Aorta (tissue), 5 donors: ENCODE measurements at regions not wholly inside any gene's neighbourhood (a gene's known extent, or its start where the extent isn't known, plus 50 kb on each side); places are given as distances from the start of the nearest gene placed in this dataset.

Experiments used
- ATAC-seq: fragments of 200-7000 bp; cut with Tn5 transposase; one replicate; pipeline ENCODE4 v1.9.1; 2022; ENCODE audit warnings: moderate library complexity; ENCODE audit not compliant: low FRiP score
- DNase-seq, 2 donors: peaks; one replicate each; pipeline ENCODE4 v3.0.0-alpha.2; 2020
- H3K27ac ChIP-seq, 2 donors: one replicate each; pipeline ENCODE4 v1.5.1; 2013; ENCODE audit warnings: low read length in 2 of 2, mild to moderate bottlenecking in 2 of 2, moderate library complexity in 2 of 2, control low read depth in 1 of 2, inconsistent platforms in 1 of 2, low read depth in 1 of 2
- H3K27me3 ChIP-seq, 2 donors: one replicate each; pipeline ENCODE4 v1.6.1; 2013; ENCODE audit warnings: control low read depth in 1 of 2, low read length in 1 of 2, mild to moderate bottlenecking in 1 of 2, moderate library complexity in 1 of 2; ENCODE audit not compliant: insufficient read depth in 2 of 2, control insufficient read depth in 1 of 2
- H3K36me3 ChIP-seq, 2 donors: one replicate each; pipeline ENCODE4 v1.6.1; 2013; ENCODE audit warnings: control low read depth in 1 of 2, low read length in 1 of 2, mild to moderate bottlenecking in 1 of 2; ENCODE audit not compliant: insufficient read depth in 2 of 2, control insufficient read depth in 1 of 2
- H3K4me1 ChIP-seq, 2 donors: one replicate each; pipeline ENCODE4 v1.6.1; 2013; ENCODE audit warnings: low read length in 2 of 2, control low read depth in 1 of 2, mild to moderate bottlenecking in 1 of 2, moderate library complexity in 1 of 2; ENCODE audit not compliant: insufficient read depth in 2 of 2, control insufficient read depth in 1 of 2
- H3K4me3 ChIP-seq, 2 donors: one replicate each; pipeline ENCODE4 v1.5.1; 2013; ENCODE audit warnings: low read length in 2 of 2, control low read depth in 1 of 2, mild to moderate bottlenecking in 1 of 2
- H3K9me3 ChIP-seq: one replicate; pipeline ENCODE4 v1.6.1; 2013; ENCODE audit warnings: mild to moderate bottlenecking, low read length; ENCODE audit not compliant: control insufficient read depth
- WGBS, 2 donors: extraction: QIAGEN DNeasy Blood & Tissue Kit; methylation state at CpG; one replicate each; pipeline ENCODE4 v1.1.7; 2013; 5-methylcytosine and 5-hydroxymethylcytosine counted together
- intact Hi-C, 2 donors: fragments of 100-400 bp; cut with DNase I; formaldehyde crosslinking; loops; one replicate each; pipeline versions ENCODE4 v1.14.2 to v1.15.0; 2022
- donor health status: healthy with polysubstance abuse.
- donor health status: Bipolar disorder and iron deficiency.
- donor health status: DM: no; HTN: no; CAD: no.
- donor health status: DM: no; HTN: no; CAD: no.
- donor health status: DM: yes; HTN: yes; CAD: no.

DNA sequence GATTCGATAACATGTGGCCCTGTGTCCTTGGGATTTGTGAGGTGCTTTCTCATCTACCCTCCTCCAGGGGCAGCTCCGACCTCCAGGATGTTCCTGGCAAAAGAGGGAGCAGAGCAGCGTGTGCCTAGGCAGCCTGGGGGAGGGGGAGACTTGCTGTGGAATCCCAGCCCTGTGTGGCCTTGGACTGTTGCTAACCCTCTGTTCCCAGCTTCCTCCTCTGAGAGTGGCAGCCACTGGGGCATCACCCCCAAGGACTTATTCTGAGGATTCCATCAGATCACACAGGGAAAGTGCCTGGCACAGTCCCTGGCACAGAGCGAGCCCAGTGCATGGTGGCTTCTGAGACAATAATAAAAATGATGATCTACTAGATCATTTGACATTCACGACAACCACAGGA, 265.1 kb upstream of the MVB12B start:
- no peak overlapping the region for H3K4me3 ChIP-seq
- peaks cover 4% of the 10 kb centered on the region for H3K9me3 ChIP-seq
- DNase-seq = peak in 1 of 2 donors; percentile 58
- WGBS, 2 donors = 57 to 61% methylated on average over 5 of the region's 5 CpGs
- no peak overlapping the region for H3K27ac ChIP-seq
- H3K4me1 ChIP-seq = no peaks in the 10 kb centered on the region
- no peaks in the 10 kb centered on the region for H3K27me3 ChIP-seq
- H3K36me3 ChIP-seq = no peaks in the 10 kb centered on the region
- no peak for ATAC-seq
- intact Hi-C loops = no loop called here

DNA sequence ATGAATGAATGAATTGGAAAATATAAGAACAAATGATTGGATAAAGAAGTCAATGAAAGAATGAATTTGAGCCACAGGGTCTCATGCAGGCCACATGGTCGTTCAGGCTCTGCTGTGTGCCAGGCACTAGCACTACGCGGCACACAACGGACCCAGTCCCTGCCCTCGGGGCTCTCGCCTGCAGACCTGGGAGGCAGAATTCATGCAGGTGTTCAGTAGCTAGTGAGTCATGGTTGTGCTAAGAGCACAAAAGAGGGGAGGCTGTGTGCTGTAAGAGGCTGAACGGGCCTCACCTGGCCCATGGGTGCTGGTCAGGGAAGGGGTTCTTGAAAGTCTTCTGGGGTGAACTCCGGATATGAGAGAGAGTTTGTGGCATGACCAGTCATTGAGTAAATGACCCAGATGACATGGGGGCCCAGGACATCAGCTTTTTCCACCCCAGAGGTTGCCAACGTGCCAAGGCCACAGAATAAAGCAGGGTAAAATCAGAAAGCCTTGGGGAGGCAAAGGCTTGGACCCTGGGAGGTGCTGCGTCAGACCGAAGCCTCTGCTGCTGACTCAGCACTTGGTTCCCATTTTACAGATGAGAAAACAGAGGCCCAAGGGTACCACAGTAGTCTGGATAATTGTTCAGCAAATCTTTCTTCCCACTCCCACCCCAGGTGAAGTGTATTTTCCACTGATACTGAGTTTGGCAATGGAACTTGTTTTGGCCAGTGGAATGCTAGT, 264.3 kb upstream of the MVB12B start:
- H3K4me1 ChIP-seq = no peaks in the 10 kb centered on the region
- no peak for ATAC-seq
- intact Hi-C loops = no loop called here
- no peaks in the 10 kb centered on the region for H3K36me3 ChIP-seq
- WGBS, 2 donors = 89 to 90% methylated on average over 11 of the region's 11 CpGs
- no peak overlapping the region for H3K27ac ChIP-seq
- no peak overlapping the region for H3K4me3 ChIP-seq
- H3K9me3 ChIP-seq = peaks cover 4% of the 10 kb centered on the region
- H3K27me3 ChIP-seq = no peaks in the 10 kb centered on the region
- peak in 1 of 2 donors; percentile 37 for DNase-seq

GRCh38 chr9:126063326-126063725, 263.3 kb upstream of the MVB12B start:
- Histone ChIP-seq H3K27ac (no peak overlapping the region), H3K4me3 (no peak overlapping the region), H3K9me3 (peaks cover 4% of the 10 kb centered on the region), H3K36me3 (no peaks in the 10 kb centered on the region), H3K27me3 (no peaks in the 10 kb centered on the region), H3K4me1 (no peaks in the 10 kb centered on the region)
- no peak for ATAC-seq
- DNase-seq = no peak
- intact Hi-C loops = no loop called here
- WGBS, 2 donors = 87 to 88% methylated on average over 5 of the region's 5 CpGs

DNA sequence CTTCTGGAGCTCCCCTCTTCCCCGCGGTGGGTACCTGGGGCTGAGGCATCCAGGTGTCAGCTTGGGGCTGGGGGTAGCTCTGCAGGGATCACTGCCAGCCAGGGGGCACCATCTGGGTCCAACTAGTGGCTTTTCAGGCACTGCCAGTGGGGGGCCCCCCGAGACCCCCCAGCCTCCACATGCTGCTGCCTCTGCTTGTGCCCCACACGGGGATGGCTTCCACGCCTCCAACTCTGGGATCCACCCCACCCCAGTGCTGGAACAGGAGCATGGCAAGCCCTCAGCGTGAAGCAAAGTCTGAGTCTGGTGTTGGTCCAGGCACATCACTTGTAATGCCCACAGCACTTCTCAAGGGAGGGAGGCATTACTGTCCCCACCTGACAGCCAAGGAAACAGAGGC, 260.5 kb upstream of the MVB12B start:
- DNase-seq = no peak
- H3K36me3 ChIP-seq = no peaks in the 10 kb centered on the region
- H3K9me3 ChIP-seq = peaks cover 4% of the 10 kb centered on the region
- no peak overlapping the region for H3K4me3 ChIP-seq
- no peak overlapping the region for H3K27ac ChIP-seq
- ATAC-seq = no peak
- H3K27me3 ChIP-seq = no peaks in the 10 kb centered on the region
- H3K4me1 ChIP-seq = no peaks in the 10 kb centered on the region
- intact Hi-C loops = no loop called here
- WGBS, 2 donors = 55 to 66% methylated on average over 6 of the region's 6 CpGs

GRCh38 chr9:126067031-126067734, 259.4 kb upstream of the MVB12B start:
- intact Hi-C loops = no loop called here
- no peak overlapping the region for H3K27ac ChIP-seq
- H3K36me3 ChIP-seq = no peaks in the 10 kb centered on the region
- H3K4me3 ChIP-seq = no peak overlapping the region
- H3K27me3 ChIP-seq = no peaks in the 10 kb centered on the region
- WGBS, 2 donors = 58 to 68% methylated on average over 4 of the region's 4 CpGs
- ATAC-seq (no peak), DNase-seq (no peak)
- H3K9me3 ChIP-seq = peaks cover 4% of the 10 kb centered on the region
- H3K4me1 ChIP-seq = no peaks in the 10 kb centered on the region

- Histone ChIP-seq H3K9me3 (no peaks in the 10 kb centered on the region), H3K4me3 (no peak overlapping the region), H3K27me3 (no peaks in the 10 kb centered on the region), H3K36me3 (no peaks in the 10 kb centered on the region), H3K4me1 (no peaks in the 10 kb centered on the region), H3K27ac (no peak overlapping the region)
- no peak for ATAC-seq
- intact Hi-C loops = no loop called here
- WGBS, 2 donors = 84% methylated on average over 17 of the region's 17 CpGs
- DNase-seq = no peak
Measured at GRCh38 chr9:126068534-126069230, 257.9 kb upstream of the MVB12B start.

GRCh38 chr9:126069400-126069955, 257.2 kb upstream of the MVB12B start:
- ATAC-seq (no peak), DNase-seq (no peak)
- H3K9me3 ChIP-seq = no peaks in the 10 kb centered on the region
- no peak overlapping the region for H3K27ac ChIP-seq
- no peak overlapping the region for H3K4me3 ChIP-seq
- H3K27me3 ChIP-seq = no peaks in the 10 kb centered on the region
- H3K4me1 ChIP-seq = no peaks in the 10 kb centered on the region
- intact Hi-C loops = no loop called here
- H3K36me3 ChIP-seq = no peaks in the 10 kb centered on the region
- WGBS, 2 donors = 44 to 47% methylated on average over 9 of the region's 9 CpGs

GRCh38 chr9:126070058-126070655, 256.5 kb upstream of the MVB12B start:
- DNase-seq = no peak
- Histone ChIP-seq H3K36me3 (no peaks in the 10 kb centered on the region), H3K4me3 (no peak overlapping the region), H3K4me1 (no peaks in the 10 kb centered on the region), H3K9me3 (no peaks in the 10 kb centered on the region), H3K27ac (no peak overlapping the region), H3K27me3 (no peaks in the 10 kb centered on the region)
- intact Hi-C loops = no loop called here
- ATAC-seq = no peak
- 77 to 78% methylated on average over 15 of the region's 15 CpGs for WGBS, 2 donors
